Trophoblast cell (in vitro differentiated cells and primary cell): ENCODE measurements at regions not wholly inside any gene's neighbourhood (a gene's known extent, or its start where the extent isn't known, plus 50 kb on each side); places are given as distances from the start of the nearest gene placed in this dataset.
A peak's percentile ranks its signal among the peaks of the same experiment; 100 is the strongest.

Experiments
- DNase-seq, 2 donors: peaks; one replicate each; pipeline ENCODE4 v3.0.0-alpha.2; 2016
- H2AFZ ChIP-seq: 2 replicates; pipeline ENCODE4 v1.6.1; 2013; ENCODE audit warnings: low read length, moderate library complexity, mild to moderate bottlenecking; ENCODE audit not compliant: insufficient read depth, poor library complexity
- H2AK5ac ChIP-seq: 2 replicates; pipeline ENCODE4 v1.6.1; 2013; ENCODE audit warnings: mild to moderate bottlenecking, low read length
- H2BK120ac ChIP-seq: 2 replicates; pipeline ENCODE4 v1.6.1; 2013; ENCODE audit warnings: low read length, mild to moderate bottlenecking, moderate library complexity; ENCODE audit not compliant: insufficient read depth, poor library complexity
- H2BK12ac ChIP-seq: 2 replicates; pipeline ENCODE4 v1.6.1; 2013; ENCODE audit warnings: mild to moderate bottlenecking, low read length, moderate library complexity
- H2BK5ac ChIP-seq: 2 replicates; pipeline ENCODE4 v1.6.1; 2013; ENCODE audit warnings: low read length, low read depth, moderate library complexity, mild to moderate bottlenecking; ENCODE audit not compliant: poor library complexity
- H3K14ac ChIP-seq: 2 replicates; pipeline ENCODE4 v1.6.1; 2013; ENCODE audit warnings: mild to moderate bottlenecking, low read length
- H3K18ac ChIP-seq: 2 replicates; pipeline ENCODE4 v1.6.1; 2013; ENCODE audit warnings: mild to moderate bottlenecking, low read length
- H3K23ac ChIP-seq: 2 replicates; pipeline ENCODE4 v1.6.1; 2013; ENCODE audit warnings: low read length
- H3K27ac ChIP-seq: 2 replicates; pipeline ENCODE4 v1.5.1; 2013; ENCODE audit warnings: low read depth, mild to moderate bottlenecking, inconsistent platforms, low read length, moderate library complexity
- H3K27me3 ChIP-seq: 2 replicates; pipeline ENCODE4 v1.6.1; 2013; ENCODE audit warnings: inconsistent platforms, mild to moderate bottlenecking, low read length, moderate library complexity; ENCODE audit not compliant: insufficient read depth
- H3K36me3 ChIP-seq, 2 experiments: 1 replicate in 1 of 2; 2 replicates in 1 of 2; pipeline ENCODE4 v1.6.1; 2013; ENCODE audit warnings: low read length in 2 of 2, mild to moderate bottlenecking in 2 of 2, moderate library complexity in 1 of 2; ENCODE audit not compliant: insufficient read depth in 2 of 2, control insufficient read depth in 1 of 2
- H3K4ac ChIP-seq: 2 replicates; pipeline ENCODE4 v1.6.1; 2013; ENCODE audit warnings: low read depth, mild to moderate bottlenecking, low read length, moderate library complexity
- H3K4me1 ChIP-seq, 2 experiments: 1 replicate in 1 of 2; 2 replicates in 1 of 2; pipeline ENCODE4 v1.6.1; 2013; ENCODE audit warnings: low read length in 2 of 2, mild to moderate bottlenecking in 2 of 2, moderate library complexity in 1 of 2; ENCODE audit not compliant: insufficient read depth in 2 of 2, control insufficient read depth in 1 of 2
- H3K4me2 ChIP-seq: 2 replicates; pipeline ENCODE4 v1.6.1; 2013; ENCODE audit warnings: inconsistent platforms, mild to moderate bottlenecking, low read length, moderate library complexity
- H3K4me3 ChIP-seq: 2 replicates; pipeline ENCODE4 v1.5.1; 2013; ENCODE audit warnings: mild to moderate bottlenecking, low read depth, low read length, inconsistent platforms
- H3K79me1 ChIP-seq: one replicate; pipeline ENCODE4 v1.6.1; 2013; ENCODE audit warnings: low read length
- H3K79me2 ChIP-seq: 2 replicates; pipeline ENCODE4 v1.6.1; 2013; ENCODE audit warnings: low read length, mild to moderate bottlenecking; ENCODE audit not compliant: control insufficient read depth, insufficient read depth, poor library complexity
- H3K9ac ChIP-seq: 2 replicates; pipeline ENCODE4 v1.6.1; 2013; ENCODE audit warnings: mild to moderate bottlenecking, low read length
- H3K9me3 ChIP-seq: 2 replicates; pipeline ENCODE4 v1.6.1; 2013; ENCODE audit warnings: low read depth, mild to moderate bottlenecking, control low read depth, inconsistent platforms, low read length; ENCODE audit not compliant: insufficient read depth
- H4K12ac ChIP-seq: 2 replicates; pipeline ENCODE4 v1.6.1; 2013; ENCODE audit warnings: low read depth, mild to moderate bottlenecking, low read length, moderate library complexity
- H4K8ac ChIP-seq: 2 replicates; pipeline ENCODE4 v1.6.1; 2013; ENCODE audit warnings: low read depth, mild to moderate bottlenecking, low read length, moderate library complexity
- H4K91ac ChIP-seq: one replicate; pipeline ENCODE4 v1.6.1; 2013; ENCODE audit warnings: low read depth, mild to moderate bottlenecking, low read length, moderate library complexity
- WGBS: extraction: QIAGEN DNeasy Blood & Tissue Kit; methylation state at CpG from one replicate; pipeline ENCODE4 v1.1.7; 2013; ENCODE audit warnings: missing lambda C conversion rate; ENCODE audit not compliant: insufficient read length, insufficient coverage; ENCODE audit errors: extremely low coverage; 5-methylcytosine and 5-hydroxymethylcytosine counted together

GRCh38 chr18:76580288-76580962, 85.4 kb upstream of the ZNF516 start:
- Histone ChIP-seq H3K79me2 (no peaks in the 10 kb centered on the region), H3K36me3 (no peaks in the 10 kb centered on the region), H3K4me2 (no peak overlapping the region), H3K4ac (no peak overlapping the region), H3K27ac (no peak overlapping the region), H4K91ac (no peak overlapping the region), H3K9me3 (no peaks in the 10 kb centered on the region), H2BK120ac (no peak overlapping the region), H3K4me3 (no peak overlapping the region), H2AK5ac (no peak overlapping the region), H2BK5ac (no peak overlapping the region), H3K18ac (no peak overlapping the region), H3K4me1 (peaks cover 2 to 3% of the 10 kb centered on the region in 2 experiments), H3K79me1 (no peaks in the 10 kb centered on the region), H3K23ac (no peak overlapping the region), H3K14ac (no peak overlapping the region), H3K27me3 (peaks cover 2% of the 10 kb centered on the region), H2BK12ac (no peak overlapping the region), H4K12ac (no peak overlapping the region), H2AFZ (no peak overlapping the region), H3K9ac (no peak overlapping the region), H4K8ac (no peak overlapping the region)
- WGBS: no CpG with 5 or more reads among the region's 17 CpGs
- DNase-seq: no peak

- H3K9me3 ChIP-seq: no peaks in the 10 kb centered on the region
- H3K27ac ChIP-seq: no peak overlapping the region
- H3K27me3 ChIP-seq: peaks cover 2% of the 10 kb centered on the region
- no peak overlapping the region for H3K9ac ChIP-seq
- H2BK12ac ChIP-seq: no peak overlapping the region
- no peak overlapping the region for H3K23ac ChIP-seq
- H3K18ac ChIP-seq: no peak overlapping the region
- no peak overlapping the region for H3K14ac ChIP-seq
- H3K36me3 ChIP-seq: no peaks in the 10 kb centered on the region
- DNase-seq: no peak
- H3K4me1 ChIP-seq: peaks cover 2 to 3% of the 10 kb centered on the region in 2 experiments
- no peak overlapping the region for H4K12ac ChIP-seq
- H4K8ac ChIP-seq: no peak overlapping the region
- no peak overlapping the region for H2AFZ ChIP-seq
- H2BK5ac ChIP-seq: no peak overlapping the region
- H3K4ac ChIP-seq: no peak overlapping the region
- H3K79me2 ChIP-seq: no peaks in the 10 kb centered on the region
- H3K4me2 ChIP-seq: no peak overlapping the region
- no peaks in the 10 kb centered on the region for H3K79me1 ChIP-seq
- no peak overlapping the region for H4K91ac ChIP-seq
- H3K4me3 ChIP-seq: no peak overlapping the region
- no peak overlapping the region for H2AK5ac ChIP-seq
- no CpG with 5 or more reads among the region's 17 CpGs for WGBS
- H2BK120ac ChIP-seq: no peak overlapping the region
Measured at GRCh38 chr18:76579301-76579695, 84.3 kb upstream of the ZNF516 start.

GRCh38 chr18:76578571-76579300, 83.7 kb upstream of the ZNF516 start:
- H3K14ac ChIP-seq: no peak overlapping the region
- peak overlapping the region; percentile 45 for H2AFZ ChIP-seq
- H3K79me2 ChIP-seq: no peaks in the 10 kb centered on the region
- DNase-seq: no peak
- no peak overlapping the region for H3K27ac ChIP-seq
- H4K8ac ChIP-seq: no peak overlapping the region
- H3K4me1 ChIP-seq: peaks cover 2 to 3% of the 10 kb centered on the region in 2 experiments
- no peak overlapping the region for H4K12ac ChIP-seq
- H3K4ac ChIP-seq: no peak overlapping the region
- H3K9me3 ChIP-seq: no peaks in the 10 kb centered on the region
- no peak overlapping the region for H2BK12ac ChIP-seq
- H3K23ac ChIP-seq: no peak overlapping the region
- H3K18ac ChIP-seq: no peak overlapping the region
- H3K27me3 ChIP-seq: peaks cover 2% of the 10 kb centered on the region
- H3K9ac ChIP-seq: no peak overlapping the region
- no peak overlapping the region for H3K4me2 ChIP-seq
- H2AK5ac ChIP-seq: no peak overlapping the region
- H3K36me3 ChIP-seq: no peaks in the 10 kb centered on the region
- no peak overlapping the region for H3K4me3 ChIP-seq
- H2BK120ac ChIP-seq: no peak overlapping the region
- no peaks in the 10 kb centered on the region for H3K79me1 ChIP-seq
- no peak overlapping the region for H2BK5ac ChIP-seq
- H4K91ac ChIP-seq: no peak overlapping the region
- no CpG with 5 or more reads among the region's 39 CpGs for WGBS

GRCh38 chr18:76573325-76574025, 78.4 kb upstream of the ZNF516 start:
- peak in 1 of 2 donors; percentile 57 for DNase-seq
- Histone ChIP-seq H3K4me1 (no peaks in the 10 kb centered on the region), H3K27me3 (no peaks in the 10 kb centered on the region), H4K12ac (no peak overlapping the region), H3K4ac (no peak overlapping the region), H2BK120ac (no peak overlapping the region), H2AFZ (no peak overlapping the region), H4K91ac (no peak overlapping the region), H3K36me3 (no peaks in the 10 kb centered on the region), H4K8ac (no peak overlapping the region), H3K18ac (no peak overlapping the region), H3K9me3 (no peaks in the 10 kb centered on the region), H3K27ac (no peak overlapping the region), H3K79me2 (no peaks in the 10 kb centered on the region), H2BK12ac (no peak overlapping the region), H3K4me2 (no peak overlapping the region), H3K14ac (no peak overlapping the region), H3K79me1 (no peaks in the 10 kb centered on the region), H2BK5ac (no peak overlapping the region), H3K23ac (no peak overlapping the region), H3K9ac (no peak overlapping the region), H3K4me3 (no peak overlapping the region), H2AK5ac (no peak overlapping the region)
- WGBS: no CpG with 5 or more reads among the region's 4 CpGs
